Umbilical cord (tissue), 1 donor: ENCODE measurements at regions not wholly inside any gene's neighbourhood (a gene's known extent, or its start where the extent isn't known, plus 50 kb on each side); places are given as distances from the start of the nearest gene placed in this dataset.
A peak's percentile ranks its signal among the peaks of the same experiment; 100 is the strongest.

Source experiments
- DNase-seq: peaks from one replicate; pipeline ENCODE4 v3.0.0-alpha.2; 2015; ENCODE audit warnings: low spot score

GRCh38 chr17:14947671-14948070 lies 317.5 kb downstream of the PMP22 start:
- DNase-seq, result no peak

GRCh38 chr17:14946481-14946880 lies 318.6 kb downstream of the PMP22 start:
- DNase-seq, result no peak

GRCh38 chr17:14942526-14943190 lies 322.5 kb downstream of the PMP22 start:
- DNase-seq, result no peak

GRCh38 chr17:14940938-14941265 lies 324.2 kb downstream of the PMP22 start:
- DNase-seq, result no peak

- no peak for DNase-seq
Observed at GRCh38 chr17:14940108-14940937, 324.8 kb downstream of the PMP22 start.

GRCh38 chr17:14935845-14936485 lies 329.2 kb downstream of the PMP22 start:
- no peak for DNase-seq

GRCh38 chr17:14935139-14935841 lies 329.8 kb downstream of the PMP22 start:
- DNase-seq, result no peak

- no peak for DNase-seq
Observed at GRCh38 chr17:14933676-14934075, 331.4 kb downstream of the PMP22 start.

- peak; percentile 71 for DNase-seq
Observed at GRCh38 chr17:14926526-14927122, 338.5 kb downstream of the PMP22 start.

- no peak for DNase-seq
Observed at GRCh38 chr17:14926073-14926472, 339.1 kb downstream of the PMP22 start.

- DNase-seq, result no peak
Observed at GRCh38 chr17:14925498-14925897, 339.6 kb downstream of the PMP22 start.

GRCh38 chr17:14923981-14924380 lies 341.1 kb downstream of the PMP22 start:
- DNase-seq, result no peak

- DNase-seq, result no peak
Observed at GRCh38 chr17:14922411-14922810, 342.7 kb downstream of the PMP22 start.

- no peak for DNase-seq
Observed at GRCh38 chr17:14921936-14922335, 343.2 kb downstream of the PMP22 start.

GRCh38 chr17:14919631-14920213 lies 345.4 kb downstream of the PMP22 start:
- no peak for DNase-seq

- no peak for DNase-seq
Observed at GRCh38 chr17:14919094-14919493, 346.0 kb downstream of the PMP22 start.

- no peak for DNase-seq
Observed at GRCh38 chr17:14918540-14918939, 346.6 kb downstream of the PMP22 start.

- no peak for DNase-seq
Observed at GRCh38 chr17:14910916-14911315, 354.2 kb downstream of the PMP22 start.

GRCh38 chr17:14904386-14904785 lies 360.7 kb downstream of the PMP22 start:
- no peak for DNase-seq

GRCh38 chr17:14903854-14904253 lies 361.3 kb downstream of the PMP22 start:
- DNase-seq, result peak; percentile 53

GRCh38 chr17:14902803-14903202 lies 362.3 kb downstream of the PMP22 start:
- no peak for DNase-seq
